PFSK-1 (cell line): ENCODE measurements at regions not wholly inside any gene's neighbourhood (a gene's known extent, or its start where the extent isn't known, plus 50 kb on each side); places are given as distances from the start of the nearest gene placed in this dataset.

Source experiments
- FOXP2 ChIP-seq: optimal IDR thresholded peaks from 2 replicates; pipeline ENCODE3; 2011; ENCODE audit warnings: borderline replicate concordance, control low read depth, inconsistent platforms; ENCODE audit not compliant: insufficient read depth; ENCODE audit errors: extremely low read length, extremely low read depth
- POLR2AphosphoS5 ChIP-seq: IDR thresholded peaks from 2 replicates; pipeline ENCODE4 v1.6.1; 2012; ENCODE audit warnings: low read depth, mild to moderate bottlenecking, control low read depth, low read length, moderate library complexity
- REST ChIP-seq, 2 experiments: IDR thresholded peaks; 2 replicates each; pipeline versions ENCODE4 v1.6.1 to v1.8.0; 2011 to 2012; ENCODE audit warnings: low read depth in 2 of 2, low read length in 2 of 2, control low read depth in 1 of 2, inconsistent platforms in 1 of 2, mild to moderate bottlenecking in 1 of 2, moderate library complexity in 1 of 2; ENCODE audit not compliant: insufficient read depth in 1 of 2
- SIN3A ChIP-seq: IDR thresholded peaks from 2 replicates; pipeline ENCODE4 v1.6.1; 2012; ENCODE audit warnings: mild to moderate bottlenecking, low read length, moderate library complexity, borderline replicate concordance; ENCODE audit not compliant: insufficient read depth
- TAF1 ChIP-seq: IDR thresholded peaks from 2 replicates; pipeline ENCODE4 v1.6.1; 2012; ENCODE audit warnings: low read length, control low read depth, borderline replicate concordance; ENCODE audit not compliant: insufficient read depth

- no peak for TF ChIP-seq TAF1
- no peak for TF ChIP-seq SIN3A
- TF ChIP-seq REST (IDR thresholded peaks at IDR 0.05; ENCODE audit: insufficient read depth in 1 of 2, low read depth in 2 of 2, low read length in 2 of 2): no peak
- no peak for TF ChIP-seq FOXP2
- TF ChIP-seq POLR2AphosphoS5: no peak
These were observed 792.3 kb downstream of the DIPK2A start for GRCh38 chr3:144763878-144764454.

GRCh38 chr3:144770281-144770680 lies 798.7 kb downstream of the DIPK2A start:
- TF ChIP-seq REST (IDR thresholded peaks at IDR 0.05; ENCODE audit: insufficient read depth in 1 of 2, low read depth in 2 of 2, low read length in 2 of 2): no peak

GRCh38 chr3:144770915-144771351 lies 799.3 kb downstream of the DIPK2A start:
- TF ChIP-seq SIN3A (no peak), TAF1 (no peak), FOXP2 (no peak), REST (IDR thresholded peaks at IDR 0.05; ENCODE audit: insufficient read depth in 1 of 2, low read depth in 2 of 2, low read length in 2 of 2) (no peak), POLR2AphosphoS5 (no peak)

GRCh38 chr3:144771381-144771870 lies 799.8 kb downstream of the DIPK2A start:
- TF ChIP-seq POLR2AphosphoS5: no peak
- no peak for TF ChIP-seq SIN3A
- no peak for TF ChIP-seq TAF1
- no peak for TF ChIP-seq FOXP2
- no peak for TF ChIP-seq REST (IDR thresholded peaks at IDR 0.05; ENCODE audit: insufficient read depth in 1 of 2, low read depth in 2 of 2, low read length in 2 of 2)

- TF ChIP-seq FOXP2 (no peak), SIN3A (no peak), TAF1 (no peak), POLR2AphosphoS5 (no peak), REST (IDR thresholded peaks at IDR 0.05; ENCODE audit: insufficient read depth in 1 of 2, low read depth in 2 of 2, low read length in 2 of 2) (no peak)
These were observed 800.7 kb downstream of the DIPK2A start for GRCh38 chr3:144772372-144772771.
